Activated naive CD4-positive, alpha-beta T cell treated with anti-CD3 and anti-CD28 coated beads, Interleukin-2, amount 10 ng/mL, durations not matched to agents 7 days and 5 days (primary cell): ENCODE measurements at regions not wholly inside any gene's neighbourhood (a gene's known extent, or its start where the extent isn't known, plus 50 kb on each side); places are given as distances from the start of the nearest gene placed in this dataset.
"Not testable (repeated sequence)": the region's sequence is repeated elsewhere in the genome, so short reads cannot be mapped to it uniquely, and the experiment has no call there.

ENCODE experiments used
- CTCF ChIA-PET: fragments of 350-600 bp; sonication (Branson Sonifier 250); formaldehyde crosslinking; loops from one replicate; lab custom pipeline; 2021; ENCODE audit warnings: antibody characterized with exemption; lab: Charles Lee
- DNase-seq: peaks from one replicate; pipeline ENCODE4 v3.0.0-alpha.2; 2020
- H3K27ac Mint-ChIP-seq: one replicate; pipeline ENCODE4 v1.8.0; 2021; ENCODE audit warnings: mild to moderate bottlenecking, moderate library complexity, mixed read lengths
- H3K27me3 Mint-ChIP-seq: one replicate; pipeline ENCODE4 v1.8.0; 2021; ENCODE audit warnings: mild to moderate bottlenecking, mixed read lengths
- H3K36me3 Mint-ChIP-seq: one replicate; pipeline ENCODE4 v1.8.0; 2021; ENCODE audit warnings: mixed read lengths
- H3K4me1 Mint-ChIP-seq: one replicate; pipeline ENCODE4 v1.8.0; 2021; ENCODE audit warnings: mixed read lengths
- H3K4me3 Mint-ChIP-seq: one replicate; pipeline ENCODE4 v1.8.0; 2021; ENCODE audit warnings: mild to moderate bottlenecking, moderate library complexity, mixed read lengths
- H3K9me3 Mint-ChIP-seq: one replicate; pipeline ENCODE4 v1.8.0; 2021; ENCODE audit warnings: mixed read lengths

GRCh38 chr12:18861287-18861858, 123.5 kb downstream of the CAPZA3 start:
- Mint-ChIP-seq H3K27ac (no peak overlapping the region), H3K9me3 (no peaks in the 10 kb centered on the region), H3K27me3 (no peaks in the 10 kb centered on the region), H3K4me1 (no peaks in the 10 kb centered on the region), H3K36me3 (no peaks in the 10 kb centered on the region), H3K4me3 (no peak overlapping the region)
- no peak for DNase-seq
- CTCF ChIA-PET = no interaction called here

- no peak overlapping the region for H3K27ac Mint-ChIP-seq
- CTCF ChIA-PET = no interaction called here
- no peaks in the 10 kb centered on the region for H3K27me3 Mint-ChIP-seq
- H3K9me3 Mint-ChIP-seq = no peaks in the 10 kb centered on the region
- no peaks in the 10 kb centered on the region for H3K4me1 Mint-ChIP-seq
- no peak overlapping the region for H3K4me3 Mint-ChIP-seq
- no peaks in the 10 kb centered on the region for H3K36me3 Mint-ChIP-seq
- no peak for DNase-seq
Measured at GRCh38 chr12:18863769-18864500, 126.0 kb downstream of the CAPZA3 start.

- Mint-ChIP-seq H3K27ac (no peak overlapping the region), H3K27me3 (no peaks in the 10 kb centered on the region), H3K4me1 (no peaks in the 10 kb centered on the region), H3K36me3 (no peaks in the 10 kb centered on the region), H3K9me3 (no peaks in the 10 kb centered on the region), H3K4me3 (no peak overlapping the region)
- CTCF ChIA-PET = no interaction called here
- DNase-seq = no peak
Measured at GRCh38 chr12:18864900-18865561, 127.1 kb downstream of the CAPZA3 start.

- no peak for DNase-seq
- Mint-ChIP-seq H3K36me3 (no peaks in the 10 kb centered on the region), H3K9me3 (peaks cover 1% of the 10 kb centered on the region), H3K27ac (no peak overlapping the region), H3K4me3 (no peak overlapping the region), H3K27me3 (no peaks in the 10 kb centered on the region), H3K4me1 (peaks cover 3% of the 10 kb centered on the region)
- CTCF ChIA-PET = no interaction called here
Measured at GRCh38 chr12:18868717-18869116, 130.8 kb downstream of the CAPZA3 start.

GRCh38 chr12:18872770-18873169, 134.9 kb downstream of the CAPZA3 start:
- Mint-ChIP-seq H3K9me3 (peaks cover 1% of the 10 kb centered on the region), H3K27me3 (no peaks in the 10 kb centered on the region), H3K4me1 (peaks cover 3% of the 10 kb centered on the region), H3K27ac (no peak overlapping the region), H3K36me3 (no peaks in the 10 kb centered on the region), H3K4me3 (no peak overlapping the region)
- no peak for DNase-seq
- CTCF ChIA-PET = no interaction called here

GRCh38 chr12:18878676-18879180, 140.8 kb downstream of the CAPZA3 start:
- Mint-ChIP-seq H3K9me3 (no peaks in the 10 kb centered on the region), H3K4me3 (no peak overlapping the region), H3K27ac (no peak overlapping the region), H3K27me3 (no peaks in the 10 kb centered on the region), H3K36me3 (no peaks in the 10 kb centered on the region), H3K4me1 (no peaks in the 10 kb centered on the region)
- CTCF ChIA-PET = no interaction called here
- DNase-seq = no peak

GRCh38 chr12:18882690-18883089, 144.8 kb downstream of the CAPZA3 start:
- no peaks in the 10 kb centered on the region for H3K9me3 Mint-ChIP-seq
- H3K27me3 Mint-ChIP-seq = no peaks in the 10 kb centered on the region
- H3K4me1 Mint-ChIP-seq = no peaks in the 10 kb centered on the region
- no peak overlapping the region for H3K4me3 Mint-ChIP-seq
- H3K27ac Mint-ChIP-seq = no peak overlapping the region
- no peak for DNase-seq
- no peaks in the 10 kb centered on the region for H3K36me3 Mint-ChIP-seq
- CTCF ChIA-PET = no interaction called here

- Mint-ChIP-seq H3K9me3 (no peaks in the 10 kb centered on the region), H3K36me3 (no peaks in the 10 kb centered on the region), H3K27ac (no peak overlapping the region), H3K4me1 (no peaks in the 10 kb centered on the region), H3K4me3 (no peak overlapping the region), H3K27me3 (no peaks in the 10 kb centered on the region)
- CTCF ChIA-PET = no interaction called here
- no peak for DNase-seq
Measured at GRCh38 chr12:18886962-18887361, 149.0 kb downstream of the CAPZA3 start.

GRCh38 chr12:18887368-18887767, 149.4 kb downstream of the CAPZA3 start:
- no peaks in the 10 kb centered on the region for H3K9me3 Mint-ChIP-seq
- no peaks in the 10 kb centered on the region for H3K36me3 Mint-ChIP-seq
- no peak for DNase-seq
- no peak overlapping the region for H3K4me3 Mint-ChIP-seq
- H3K4me1 Mint-ChIP-seq = no peaks in the 10 kb centered on the region
- no peak overlapping the region for H3K27ac Mint-ChIP-seq
- CTCF ChIA-PET = no interaction called here
- H3K27me3 Mint-ChIP-seq = no peaks in the 10 kb centered on the region

GRCh38 chr12:18888047-18888446, 150.1 kb downstream of the CAPZA3 start:
- Mint-ChIP-seq H3K4me3 (no peak overlapping the region), H3K27me3 (no peaks in the 10 kb centered on the region), H3K9me3 (no peaks in the 10 kb centered on the region), H3K27ac (no peak overlapping the region), H3K4me1 (no peaks in the 10 kb centered on the region), H3K36me3 (no peaks in the 10 kb centered on the region)
- CTCF ChIA-PET = no interaction called here
- DNase-seq = no peak

GRCh38 chr12:18890621-18891020, 152.7 kb downstream of the CAPZA3 start:
- DNase-seq, H3K9me3 Mint-ChIP-seq, H3K4me3 Mint-ChIP-seq, H3K27ac Mint-ChIP-seq, H3K27me3 Mint-ChIP-seq, H3K4me1 Mint-ChIP-seq, CTCF ChIA-PET, H3K36me3 Mint-ChIP-seq: not testable (repeated sequence)

GRCh38 chr12:18895540-18895939, 157.6 kb downstream of the CAPZA3 start:
- CTCF ChIA-PET = no interaction called here
- no peak overlapping the region for H3K27ac Mint-ChIP-seq

GRCh38 chr12:18895946-18896345, 158.0 kb downstream of the CAPZA3 start:
- Mint-ChIP-seq H3K36me3 (no peaks in the 10 kb centered on the region), H3K4me1 (no peaks in the 10 kb centered on the region), H3K27me3 (no peaks in the 10 kb centered on the region), H3K9me3 (peaks cover 4% of the 10 kb centered on the region), H3K4me3 (no peak overlapping the region), H3K27ac (no peak overlapping the region)
- CTCF ChIA-PET = no interaction called here
- no peak for DNase-seq

More at GRCh38 chr12:18895540-18895939, 157.6 kb downstream of the CAPZA3 start:
- Mint-ChIP-seq H3K9me3 (peaks cover 4% of the 10 kb centered on the region), H3K4me3 (no peak overlapping the region), H3K4me1 (no peaks in the 10 kb centered on the region), H3K36me3 (no peaks in the 10 kb centered on the region), H3K27me3 (no peaks in the 10 kb centered on the region)
- no peak for DNase-seq

- no peaks in the 10 kb centered on the region for H3K36me3 Mint-ChIP-seq
- no peaks in the 10 kb centered on the region for H3K4me1 Mint-ChIP-seq
- no peak for DNase-seq
Measured at GRCh38 chr12:18897823-18898222, 159.9 kb downstream of the CAPZA3 start.

GRCh38 chr12:18898470-18898869, 160.6 kb downstream of the CAPZA3 start:
- no peak for DNase-seq
- Mint-ChIP-seq H3K4me1 (no peaks in the 10 kb centered on the region), H3K4me3 (no peak overlapping the region), H3K9me3 (peaks cover 4% of the 10 kb centered on the region), H3K27me3 (no peaks in the 10 kb centered on the region), H3K36me3 (no peaks in the 10 kb centered on the region), H3K27ac (no peak overlapping the region)
- CTCF ChIA-PET = no interaction called here

More at GRCh38 chr12:18897823-18898222, 159.9 kb downstream of the CAPZA3 start:
- CTCF ChIA-PET = no interaction called here
- Mint-ChIP-seq H3K27ac (no peak overlapping the region), H3K4me3 (no peak overlapping the region), H3K27me3 (no peaks in the 10 kb centered on the region), H3K9me3 (peaks cover 4% of the 10 kb centered on the region)
